T-helper 2 cell treated with Interferon-gamma antibody and Interleukin-4, amounts not matched to agents 5 μg/mL and 100 μg/mL, for 36 hours (primary cell): ENCODE measurements at regions not wholly inside any gene's neighbourhood (a gene's known extent, or its start where the extent isn't known, plus 50 kb on each side); places are given as distances from the start of the nearest gene placed in this dataset.
"Not testable (repeated sequence)": the region's sequence is repeated elsewhere in the genome, so short reads cannot be mapped to it uniquely, and the experiment has no call there.

Experiments
- DNase-seq: peaks from one replicate; pipeline ENCODE4 v3.0.0; 2021; ENCODE audit warnings: low spot score
- H3K27ac Mint-ChIP-seq: one replicate; pipeline ENCODE4 v1.8.0; 2021; ENCODE audit warnings: mild to moderate bottlenecking, mixed read lengths
- H3K27me3 Mint-ChIP-seq: one replicate; pipeline ENCODE4 v1.8.0; 2021; ENCODE audit warnings: low read depth, mixed read lengths
- H3K36me3 Mint-ChIP-seq: one replicate; pipeline ENCODE4 v1.8.0; 2021; ENCODE audit warnings: low read depth, mixed read lengths
- H3K4me1 Mint-ChIP-seq: one replicate; pipeline ENCODE4 v1.8.0; 2021; ENCODE audit warnings: low read depth, mixed read lengths
- H3K4me3 Mint-ChIP-seq: one replicate; pipeline ENCODE4 v1.8.0; 2022; ENCODE audit warnings: mild to moderate bottlenecking, moderate library complexity, mixed read lengths
- H3K9me3 Mint-ChIP-seq: one replicate; pipeline ENCODE4 v1.8.0; 2021; ENCODE audit warnings: mixed read lengths

DNA sequence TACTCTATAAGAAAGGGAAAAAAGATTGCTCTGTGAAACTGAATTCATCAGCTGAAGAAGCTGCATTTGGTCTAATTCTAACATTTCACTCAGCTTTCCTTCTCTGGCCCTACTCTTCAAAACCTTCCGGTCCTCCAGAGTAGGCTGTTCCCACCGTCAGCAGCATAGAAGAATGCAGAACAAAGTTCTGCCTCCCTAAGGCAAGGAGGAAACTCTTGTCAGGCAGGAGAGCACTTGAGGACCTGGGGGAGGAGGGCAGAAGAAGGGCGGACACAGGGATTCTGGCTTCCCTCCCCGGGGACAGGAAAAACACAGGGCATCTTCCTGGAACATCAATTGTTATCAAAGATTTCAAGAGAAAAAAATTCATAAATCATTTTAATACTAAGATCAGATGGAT lies 69.2 kb upstream of the SHB start:
- Mint-ChIP-seq H3K4me1 (no peaks in the 10 kb centered on the region), H3K4me3 (no peak overlapping the region), H3K27me3 (peaks cover 20% of the 10 kb centered on the region), H3K9me3 (no peaks in the 10 kb centered on the region), H3K36me3 (no peaks in the 10 kb centered on the region), H3K27ac (no peak overlapping the region)
- DNase-seq = no peak

DNA sequence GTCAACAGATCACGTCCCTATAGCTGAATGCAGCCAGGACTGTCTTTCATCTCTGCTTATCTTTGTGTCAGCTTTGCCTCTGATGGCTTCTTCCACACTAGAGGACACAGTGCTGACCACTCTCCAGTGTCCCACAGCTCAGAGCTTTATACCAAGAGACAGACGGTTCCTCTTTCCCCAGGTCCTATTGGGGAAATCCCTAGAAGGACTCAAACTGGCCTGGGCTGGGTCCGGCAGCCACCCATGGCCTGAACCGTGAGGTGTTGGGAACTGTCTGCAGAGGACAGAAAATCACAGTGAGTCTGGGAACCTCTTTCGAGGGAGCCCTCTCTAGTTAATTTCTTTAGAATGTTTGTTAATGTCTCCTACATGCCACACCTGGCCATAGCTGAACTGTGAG lies 68.3 kb upstream of the SHB start:
- Mint-ChIP-seq H3K4me3 (no peak overlapping the region), H3K4me1 (no peaks in the 10 kb centered on the region), H3K36me3 (no peaks in the 10 kb centered on the region), H3K27me3 (peaks cover 14% of the 10 kb centered on the region), H3K9me3 (no peaks in the 10 kb centered on the region), H3K27ac (no peak overlapping the region)
- no peak for DNase-seq

DNA sequence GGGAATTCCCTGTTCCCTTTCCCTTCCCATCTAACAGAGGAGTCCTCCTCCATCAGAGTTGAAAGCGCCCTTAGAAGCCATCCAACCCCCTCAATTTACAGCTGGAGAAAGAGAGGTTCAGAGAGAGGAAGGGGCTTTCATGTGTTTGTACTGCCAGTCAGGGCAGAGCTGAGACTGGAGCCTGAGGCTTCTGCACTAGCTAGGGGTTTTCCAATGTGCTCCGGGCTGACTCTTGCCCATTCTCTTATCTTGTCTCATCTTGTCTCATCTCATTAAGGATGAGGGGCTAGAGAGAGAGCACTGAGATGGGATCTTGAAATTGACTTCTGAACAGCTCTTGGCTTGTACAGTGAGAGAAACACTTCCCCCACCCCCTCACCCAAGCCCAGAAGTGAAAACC lies 67.4 kb upstream of the SHB start:
- DNase-seq = no peak
- Mint-ChIP-seq H3K27me3 (peaks cover 8% of the 10 kb centered on the region), H3K36me3 (no peaks in the 10 kb centered on the region), H3K27ac (no peak overlapping the region), H3K9me3 (no peaks in the 10 kb centered on the region), H3K4me1 (no peaks in the 10 kb centered on the region), H3K4me3 (no peak overlapping the region)

DNA sequence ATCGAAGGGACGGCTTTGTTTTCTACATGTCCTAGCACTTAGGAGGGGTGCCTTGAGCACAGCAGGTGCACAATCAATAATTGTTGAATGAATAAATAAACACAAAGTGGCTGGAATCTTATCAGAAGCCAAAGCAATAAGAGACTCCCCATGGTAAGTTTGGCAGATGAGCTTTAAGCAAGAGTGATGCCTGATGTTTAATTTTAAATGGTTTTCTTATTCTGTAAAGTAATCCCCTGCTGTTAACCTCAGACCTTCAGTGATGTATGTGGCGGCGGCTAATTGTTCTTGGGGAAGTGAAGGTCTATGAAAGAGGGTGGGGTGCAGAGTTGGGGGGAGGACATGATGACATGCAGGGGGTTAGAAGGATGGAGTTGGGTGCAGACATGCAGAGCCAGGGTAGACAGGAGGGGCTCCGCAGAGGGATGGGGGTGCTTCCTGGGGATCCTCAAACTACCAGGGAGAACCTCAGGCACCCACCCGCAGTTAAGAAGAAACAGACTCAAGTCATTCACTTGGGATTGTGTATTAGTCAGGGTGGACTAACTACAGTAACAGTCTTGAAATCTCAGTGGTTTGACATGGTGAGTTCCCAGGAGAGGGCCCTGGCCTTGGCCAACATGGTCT lies 65.7 kb upstream of the SHB start:
- Mint-ChIP-seq H3K4me1 (no peaks in the 10 kb centered on the region), H3K27me3 (peaks cover 8% of the 10 kb centered on the region), H3K36me3 (no peaks in the 10 kb centered on the region), H3K27ac (no peak overlapping the region), H3K4me3 (no peak overlapping the region), H3K9me3 (no peaks in the 10 kb centered on the region)
- DNase-seq = no peak

DNA sequence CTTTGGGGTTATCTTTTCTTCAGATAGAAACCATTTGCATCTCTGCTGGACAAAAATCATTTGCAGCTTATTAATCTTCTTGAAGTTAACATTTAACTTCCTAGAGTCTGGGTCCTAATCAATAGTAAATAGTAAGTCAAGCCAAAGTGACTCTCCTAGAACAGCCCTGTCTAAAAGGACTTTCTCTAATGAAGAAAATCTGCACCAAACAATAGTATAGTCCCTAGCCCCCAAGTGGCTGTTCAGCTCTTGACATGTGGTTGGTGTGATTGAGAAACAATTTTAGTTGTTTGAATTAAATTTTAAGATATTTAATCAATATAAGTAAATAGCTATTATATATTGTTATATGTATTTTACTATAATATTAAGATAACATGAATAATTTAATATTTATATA lies 64.6 kb upstream of the SHB start:
- H3K9me3 Mint-ChIP-seq = no peaks in the 10 kb centered on the region

DNA sequence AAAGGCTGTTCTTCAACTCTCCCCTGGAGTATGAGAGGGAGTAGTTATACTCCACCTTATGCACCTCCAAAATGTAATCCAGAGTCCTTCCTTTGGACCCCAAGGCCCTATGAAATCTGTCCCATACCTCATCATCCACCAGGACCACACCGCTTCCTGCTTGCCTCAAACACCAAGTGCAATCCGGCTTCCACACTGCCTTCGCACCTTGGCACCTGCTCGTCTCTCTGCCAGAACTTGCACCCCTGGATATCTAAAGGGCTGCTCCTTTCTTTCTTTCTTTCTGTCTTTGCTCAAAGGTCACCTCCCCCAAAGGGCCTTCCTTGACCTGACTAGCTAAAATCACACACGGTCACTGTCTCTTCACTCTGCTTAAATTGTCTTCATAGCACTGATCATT lies 63.9 kb upstream of the SHB start:
- Mint-ChIP-seq H3K9me3 (no peaks in the 10 kb centered on the region), H3K4me3 (no peak overlapping the region), H3K4me1 (no peaks in the 10 kb centered on the region), H3K36me3 (no peaks in the 10 kb centered on the region), H3K27ac (no peak overlapping the region), H3K27me3 (peaks cover 2% of the 10 kb centered on the region)
- no peak for DNase-seq

More for the DNA sequence above, 64.6 kb upstream of the SHB start:
- H3K27ac Mint-ChIP-seq = no peak overlapping the region
- no peak overlapping the region for H3K4me3 Mint-ChIP-seq
- no peaks in the 10 kb centered on the region for H3K4me1 Mint-ChIP-seq
- peaks cover 4% of the 10 kb centered on the region for H3K27me3 Mint-ChIP-seq
- H3K36me3 Mint-ChIP-seq = no peaks in the 10 kb centered on the region
- DNase-seq = no peak

DNA sequence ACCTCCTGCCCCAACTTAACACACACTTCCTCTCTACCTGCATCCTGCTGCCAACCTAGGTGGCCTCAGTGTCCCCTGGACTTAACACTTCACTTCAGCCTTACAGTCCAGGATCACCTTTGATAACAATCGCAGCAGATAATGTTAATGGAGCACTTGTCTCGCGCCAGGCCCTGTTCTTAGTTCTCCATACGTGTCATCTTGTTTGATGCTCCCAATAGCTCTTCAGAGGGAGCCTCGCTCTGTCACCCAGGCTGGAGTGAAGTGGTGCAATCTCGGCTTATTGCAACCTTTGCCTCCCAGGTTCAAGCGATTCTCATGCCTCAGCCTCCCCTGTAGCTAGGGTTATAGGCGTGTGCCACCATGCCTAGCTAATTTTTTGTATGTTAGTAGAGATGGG lies 62.7 kb upstream of the SHB start:
- Mint-ChIP-seq H3K27me3 (peaks cover 2% of the 10 kb centered on the region), H3K27ac (no peak overlapping the region), H3K4me3 (no peak overlapping the region), H3K36me3 (no peaks in the 10 kb centered on the region), H3K4me1 (no peaks in the 10 kb centered on the region), H3K9me3 (no peaks in the 10 kb centered on the region)
- no peak for DNase-seq

DNA sequence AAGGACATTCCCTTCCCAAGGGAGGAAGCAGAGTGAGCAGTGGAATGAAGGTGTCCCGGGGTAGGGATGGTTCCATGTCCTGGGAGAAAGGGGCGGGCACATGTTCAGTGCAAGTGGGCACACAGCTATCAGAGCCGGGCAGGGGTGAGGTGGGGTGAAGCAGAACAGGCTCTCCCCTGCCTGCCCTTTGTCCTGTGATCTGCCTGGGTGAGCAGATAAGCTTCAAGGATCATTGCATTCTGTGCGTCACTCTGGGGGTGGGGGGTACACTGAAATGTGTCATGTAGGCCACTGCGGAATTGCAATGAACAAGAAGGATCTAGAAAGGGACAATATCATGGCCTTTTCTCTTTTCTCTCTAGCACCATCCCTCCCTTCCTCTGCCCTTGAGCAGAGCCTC lies 61.7 kb upstream of the SHB start:
- peaks cover 7% of the 10 kb centered on the region for H3K27me3 Mint-ChIP-seq
- H3K4me1 Mint-ChIP-seq = no peaks in the 10 kb centered on the region
- H3K9me3 Mint-ChIP-seq = no peaks in the 10 kb centered on the region
- no peak for DNase-seq
- no peaks in the 10 kb centered on the region for H3K36me3 Mint-ChIP-seq
- H3K4me3 Mint-ChIP-seq = no peak overlapping the region
- H3K27ac Mint-ChIP-seq = no peak overlapping the region

DNA sequence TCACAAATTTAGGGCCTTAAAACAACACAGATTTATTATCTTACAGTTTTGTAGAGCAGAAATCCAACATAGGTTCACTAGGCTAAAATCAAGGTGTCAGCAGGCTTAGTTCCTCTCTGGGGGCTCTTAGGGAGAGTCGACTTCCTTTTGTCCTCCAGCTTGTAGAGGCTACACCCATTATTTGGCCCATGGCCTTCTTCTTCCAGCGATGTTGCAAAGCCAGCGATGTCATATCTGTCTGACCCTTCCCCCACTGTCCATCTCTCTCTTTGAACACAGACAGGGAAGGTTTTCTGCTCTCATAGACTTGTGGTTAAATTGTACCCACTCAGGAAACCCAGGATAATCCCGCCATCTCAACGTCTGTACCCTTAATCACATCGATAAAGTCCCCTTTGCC lies 60.3 kb upstream of the SHB start:
- H3K9me3 Mint-ChIP-seq = no peaks in the 10 kb centered on the region
- no peaks in the 10 kb centered on the region for H3K36me3 Mint-ChIP-seq
- H3K27me3 Mint-ChIP-seq = peaks cover 5% of the 10 kb centered on the region
- no peak for DNase-seq
- H3K27ac Mint-ChIP-seq = no peak overlapping the region
- no peak overlapping the region for H3K4me3 Mint-ChIP-seq
- H3K4me1 Mint-ChIP-seq = no peaks in the 10 kb centered on the region

DNA sequence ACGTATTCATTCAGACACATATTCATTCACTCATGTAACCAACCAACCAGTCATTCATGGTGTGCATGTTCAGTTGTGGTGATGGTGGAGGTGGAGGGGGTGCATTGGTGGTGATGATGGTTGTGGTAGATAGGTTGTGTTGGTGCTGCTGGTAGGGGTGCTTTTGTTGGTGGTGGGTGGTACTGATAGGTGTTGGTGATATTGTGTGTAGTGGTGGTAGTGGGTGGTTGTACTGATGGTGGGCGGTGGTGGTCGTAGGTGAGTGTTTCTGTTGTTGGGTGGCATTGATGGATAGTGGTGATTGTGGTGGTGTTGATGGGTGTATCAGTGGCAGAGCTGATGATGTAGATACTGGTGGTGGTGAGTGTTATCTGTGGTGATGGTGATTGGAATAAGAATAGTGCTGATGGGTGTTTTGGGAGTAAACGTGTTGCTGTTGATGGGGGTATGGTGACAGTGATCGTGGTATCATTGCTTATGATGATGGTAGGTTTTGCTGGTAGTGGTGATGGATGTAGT lies 59.8 kb upstream of the SHB start:
- Mint-ChIP-seq H3K4me3 (no peak overlapping the region), H3K27ac (no peak overlapping the region), H3K27me3 (peaks cover 5% of the 10 kb centered on the region), H3K9me3 (no peaks in the 10 kb centered on the region), H3K4me1 (no peaks in the 10 kb centered on the region), H3K36me3 (no peaks in the 10 kb centered on the region)
- no peak for DNase-seq

DNA sequence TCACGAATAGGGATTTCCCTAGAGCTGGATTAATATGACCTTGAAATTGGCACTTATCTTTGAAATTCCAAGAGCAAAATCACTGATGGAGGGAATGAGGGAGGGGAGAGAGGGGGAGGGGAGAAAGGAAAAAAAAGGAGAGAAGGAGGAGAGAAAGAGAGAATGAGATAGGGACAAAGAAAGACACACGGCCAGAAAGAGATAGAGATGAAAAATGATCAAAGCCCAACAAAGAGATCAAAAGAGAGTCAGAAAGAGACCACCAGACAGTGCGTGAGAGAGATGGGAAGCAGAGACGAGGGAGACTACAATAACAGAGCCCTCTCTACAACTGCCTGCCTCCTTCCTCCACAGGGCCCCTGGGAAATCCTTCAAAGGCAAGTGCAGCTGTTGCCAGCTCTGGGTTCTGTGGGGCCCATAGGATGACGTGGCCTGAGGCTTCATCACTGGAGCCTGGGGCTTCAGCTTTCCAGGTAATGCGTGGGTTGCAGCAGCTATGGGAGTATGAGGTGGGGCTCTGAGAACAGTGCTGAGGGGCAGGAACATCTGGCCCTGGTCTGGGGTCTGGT lies 58.3 kb upstream of the SHB start:
- H3K27me3 Mint-ChIP-seq = peaks cover 5% of the 10 kb centered on the region
- no peaks in the 10 kb centered on the region for H3K9me3 Mint-ChIP-seq
- H3K27ac Mint-ChIP-seq = no peak overlapping the region
- H3K36me3 Mint-ChIP-seq = no peaks in the 10 kb centered on the region
- H3K4me1 Mint-ChIP-seq = no peaks in the 10 kb centered on the region
- no peak for DNase-seq
- no peak overlapping the region for H3K4me3 Mint-ChIP-seq

DNA sequence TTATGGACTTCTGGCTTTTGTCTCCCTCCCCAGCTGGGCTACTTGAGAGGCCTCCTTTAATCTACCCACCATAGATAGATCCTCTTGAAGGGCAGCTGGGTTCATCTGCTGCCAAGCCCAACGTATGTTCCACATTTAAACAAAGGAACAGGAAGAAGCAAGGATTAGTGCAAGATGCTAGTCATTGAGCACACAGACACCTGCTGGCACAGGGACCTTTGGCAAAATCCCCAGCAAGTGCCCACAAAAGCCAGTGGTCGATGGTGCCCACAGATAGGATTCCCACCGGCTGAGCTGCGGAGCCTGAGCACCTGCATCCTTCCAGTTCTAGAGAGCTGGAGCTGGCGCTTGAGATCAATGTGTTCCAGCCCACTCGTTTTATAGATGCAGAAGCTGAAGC lies 57.7 kb upstream of the SHB start:
- H3K4me3 Mint-ChIP-seq = no peak overlapping the region
- peaks cover 5% of the 10 kb centered on the region for H3K27me3 Mint-ChIP-seq
- DNase-seq = no peak
- H3K4me1 Mint-ChIP-seq = no peaks in the 10 kb centered on the region
- H3K9me3 Mint-ChIP-seq = no peaks in the 10 kb centered on the region
- H3K36me3 Mint-ChIP-seq = no peaks in the 10 kb centered on the region
- H3K27ac Mint-ChIP-seq = no peak overlapping the region

DNA sequence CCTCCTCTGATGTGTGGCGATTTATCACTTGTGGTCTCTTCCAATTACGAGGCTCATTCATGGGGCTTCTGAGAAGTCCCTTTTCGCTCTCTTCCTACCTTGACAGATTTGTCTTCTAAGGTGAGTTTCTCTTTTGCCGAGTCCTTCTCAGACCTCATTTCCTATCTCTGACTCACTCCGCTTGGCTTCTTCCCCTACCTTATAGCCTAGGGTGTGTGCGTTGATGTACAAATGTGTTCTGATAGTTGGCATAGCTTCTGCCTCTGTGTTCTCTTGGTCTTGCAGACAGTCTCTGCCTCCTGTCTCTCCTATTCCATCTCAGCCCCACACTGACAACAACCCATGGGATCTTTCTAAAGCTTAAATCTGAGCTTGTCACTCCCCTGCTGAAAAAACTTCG lies 56.9 kb upstream of the SHB start:
- Mint-ChIP-seq H3K9me3 (no peaks in the 10 kb centered on the region), H3K4me1 (no peaks in the 10 kb centered on the region), H3K36me3 (no peaks in the 10 kb centered on the region), H3K27me3 (peaks cover 5% of the 10 kb centered on the region), H3K27ac (no peak overlapping the region), H3K4me3 (no peak overlapping the region)
- DNase-seq = no peak

DNA sequence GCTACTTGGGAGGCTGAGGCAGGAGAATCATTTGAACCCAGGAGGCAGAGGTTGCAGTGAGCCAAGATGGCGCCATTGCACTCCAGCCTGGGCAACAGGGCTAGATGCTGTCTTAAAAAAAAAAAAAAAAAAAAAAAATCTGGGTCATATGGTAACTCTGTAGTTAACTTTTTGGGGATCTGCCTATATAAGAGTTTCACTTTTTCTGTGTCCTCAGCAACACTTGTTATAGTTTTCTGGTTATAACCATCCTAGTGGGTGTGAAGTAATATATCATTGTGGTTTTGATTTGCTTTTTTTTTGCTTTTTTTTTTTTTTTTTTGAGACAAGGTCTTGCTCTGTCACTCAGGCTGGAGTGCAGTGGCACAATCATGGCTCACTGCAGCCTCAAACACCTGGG lies 54.3 kb upstream of the SHB start:
- not testable (repeated sequence) for H3K36me3 Mint-ChIP-seq

DNA sequence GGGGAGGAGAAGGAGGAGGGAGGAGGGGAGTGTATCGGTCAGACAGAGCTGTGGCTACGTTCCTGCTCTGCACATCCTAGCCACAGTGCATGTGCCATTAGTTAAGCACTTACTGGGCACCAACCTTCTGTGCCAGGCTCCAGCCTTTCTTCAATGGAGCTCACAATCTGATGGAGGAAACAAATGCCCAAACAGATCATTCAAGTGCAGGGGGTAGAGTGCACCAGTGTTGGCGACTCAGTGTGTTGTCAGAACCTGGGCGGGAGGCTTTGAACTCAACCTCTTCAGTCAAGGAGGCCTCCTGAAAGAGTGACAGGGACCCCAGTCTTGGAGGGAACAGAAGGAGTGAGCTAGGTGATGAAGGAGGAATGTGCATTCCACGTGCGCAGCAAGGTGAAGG lies 51.9 kb upstream of the SHB start:
- Mint-ChIP-seq H3K27ac (no peak overlapping the region), H3K4me3 (no peak overlapping the region), H3K4me1 (no peaks in the 10 kb centered on the region), H3K27me3 (peaks cover 4% of the 10 kb centered on the region), H3K36me3 (no peaks in the 10 kb centered on the region), H3K9me3 (no peaks in the 10 kb centered on the region)
- DNase-seq = no peak

More for the DNA sequence above, 54.3 kb upstream of the SHB start:
- H3K4me1 Mint-ChIP-seq, H3K9me3 Mint-ChIP-seq, H3K27me3 Mint-ChIP-seq, H3K27ac Mint-ChIP-seq, DNase-seq, H3K4me3 Mint-ChIP-seq: not testable (repeated sequence)
